HG03571 (cell line): ENCODE measurements at regions not wholly inside any gene's neighbourhood (a gene's known extent, or its start where the extent isn't known, plus 50 kb on each side); places are given as distances from the start of the nearest gene placed in this dataset.

Experiments used
- ATAC-seq: cut with Tn5 transposase; IDR thresholded peaks from one replicate; pipeline ENCODE4 v1.9.1; 2021; ENCODE audit not compliant: unreplicated experiment

- ATAC-seq, result no peak
Observed at GRCh38 chr10:71138166-71138830, 74.1 kb upstream of the UNC5B start.

GRCh38 chr10:71141528-71141927 is 70.8 kb upstream of the UNC5B start:
- ATAC-seq, result no peak

GRCh38 chr10:71143170-71143569 is 69.2 kb upstream of the UNC5B start:
- ATAC-seq, result no peak

- ATAC-seq, result no peak
Observed at GRCh38 chr10:71143610-71144009, 68.8 kb upstream of the UNC5B start.

- no peak for ATAC-seq
Observed at GRCh38 chr10:71144824-71145223, 67.5 kb upstream of the UNC5B start.

GRCh38 chr10:71145352-71145945 is 66.9 kb upstream of the UNC5B start:
- no peak for ATAC-seq

GRCh38 chr10:71150796-71151195 is 61.6 kb upstream of the UNC5B start:
- no peak for ATAC-seq

GRCh38 chr10:71152043-71152442 is 60.3 kb upstream of the UNC5B start:
- ATAC-seq, result no peak

GRCh38 chr10:71156436-71156835 is 55.9 kb upstream of the UNC5B start:
- no peak for ATAC-seq

GRCh38 chr10:71157435-71157834 is 54.9 kb upstream of the UNC5B start:
- ATAC-seq, result no peak

GRCh38 chr10:71158251-71158650 is 54.1 kb upstream of the UNC5B start:
- ATAC-seq, result no peak

GRCh38 chr10:71158902-71159301 is 53.5 kb upstream of the UNC5B start:
- ATAC-seq, result no peak

- ATAC-seq, result no peak
Observed at GRCh38 chr10:71159892-71160291, 52.5 kb upstream of the UNC5B start.

GRCh38 chr10:71161425-71161824 is 50.9 kb upstream of the UNC5B start:
- ATAC-seq, result no peak
